ENCODE measurements at regions not wholly inside any gene's neighbourhood (a gene's known extent, or its start where the extent isn't known, plus 50 kb on each side); places are given as distances from the start of the nearest gene placed in this dataset.
"Not testable (repeated sequence)": the region's sequence is repeated elsewhere in the genome, so short reads cannot be mapped to it uniquely, and the experiment has no call there.

GRCh38 chr11:25252854-25253253 lies 756.0 kb downstream of the LUZP2 start:
- FAIRE-seq (no peak), DNase-seq (ENCODE audit: insufficient read length, low spot score) (no peak)
- no peak for TF ChIP-seq POLR2A (IDR thresholded peaks at IDR 0.05; ENCODE audit: low read depth, low read length)

- not testable (repeated sequence) for FAIRE-seq; DNase-seq (ENCODE audit: insufficient read length, low spot score)
Observed at GRCh38 chr11:25263861-25264260, 767.0 kb downstream of the LUZP2 start.

- TF ChIP-seq POLR2A (IDR thresholded peaks at IDR 0.05; ENCODE audit: low read depth, low read length), result no peak
- FAIRE-seq (no peak), DNase-seq (ENCODE audit: insufficient read length, low spot score) (no peak)
Observed at GRCh38 chr11:25271301-25271700, 774.4 kb downstream of the LUZP2 start.

GRCh38 chr11:25272214-25272613 lies 775.4 kb downstream of the LUZP2 start:
- DNase-seq (ENCODE audit: insufficient read length, low spot score) (no peak), FAIRE-seq (no peak)
- TF ChIP-seq POLR2A (IDR thresholded peaks at IDR 0.05; ENCODE audit: low read depth, low read length), result no peak

- DNase-seq (ENCODE audit: insufficient read length, low spot score), result not testable (repeated sequence)
Observed at GRCh38 chr11:25280821-25281220, 784.0 kb downstream of the LUZP2 start.

GRCh38 chr11:25293166-25293565 lies 796.3 kb downstream of the LUZP2 start:
- FAIRE-seq (no peak), DNase-seq (ENCODE audit: insufficient read length, low spot score) (no peak)
- TF ChIP-seq POLR2A (IDR thresholded peaks at IDR 0.05; ENCODE audit: low read depth, low read length), result no peak

More at GRCh38 chr11:25280821-25281220, 784.0 kb downstream of the LUZP2 start:
- not testable (repeated sequence) for FAIRE-seq

GRCh38 chr11:25298450-25298849 lies 801.6 kb downstream of the LUZP2 start:
- TF ChIP-seq POLR2A (IDR thresholded peaks at IDR 0.05; ENCODE audit: low read depth, low read length), result no peak
- DNase-seq (ENCODE audit: insufficient read length, low spot score) (no peak), FAIRE-seq (no peak)

GRCh38 chr11:25309818-25310217 lies 813.0 kb downstream of the LUZP2 start:
- DNase-seq (ENCODE audit: insufficient read length, low spot score), result no peak
- FAIRE-seq, result no peak
- no peak for TF ChIP-seq POLR2A (IDR thresholded peaks at IDR 0.05; ENCODE audit: low read depth, low read length)

- TF ChIP-seq POLR2A (IDR thresholded peaks at IDR 0.05; ENCODE audit: low read depth, low read length), result no peak
- DNase-seq (ENCODE audit: insufficient read length, low spot score) (no peak), FAIRE-seq (no peak)
Observed at GRCh38 chr11:25317216-25317615, 820.4 kb downstream of the LUZP2 start.

- no peak for TF ChIP-seq POLR2A (IDR thresholded peaks at IDR 0.05; ENCODE audit: low read depth, low read length)
- no peak for FAIRE-seq
- no peak for DNase-seq (ENCODE audit: insufficient read length, low spot score)
Observed at GRCh38 chr11:25319127-25319526, 822.3 kb downstream of the LUZP2 start.

- TF ChIP-seq POLR2A (IDR thresholded peaks at IDR 0.05; ENCODE audit: low read depth, low read length), result no peak
- no peak for FAIRE-seq
- no peak for DNase-seq (ENCODE audit: insufficient read length, low spot score)
Observed at GRCh38 chr11:25327656-25328055, 830.8 kb downstream of the LUZP2 start.

GRCh38 chr11:25339281-25339680 lies 842.4 kb downstream of the LUZP2 start:
- no peak for TF ChIP-seq POLR2A (IDR thresholded peaks at IDR 0.05; ENCODE audit: low read depth, low read length)

GRCh38 chr11:25349537-25349936 lies 852.7 kb downstream of the LUZP2 start:
- TF ChIP-seq POLR2A (IDR thresholded peaks at IDR 0.05; ENCODE audit: low read depth, low read length), result no peak
- FAIRE-seq, result no peak
- no peak for DNase-seq (ENCODE audit: insufficient read length, low spot score)

More at GRCh38 chr11:25339281-25339680, 842.4 kb downstream of the LUZP2 start:
- FAIRE-seq (no peak), DNase-seq (ENCODE audit: insufficient read length, low spot score) (no peak)

- FAIRE-seq (no peak), DNase-seq (ENCODE audit: insufficient read length, low spot score) (no peak)
- TF ChIP-seq POLR2A (IDR thresholded peaks at IDR 0.05; ENCODE audit: low read depth, low read length), result no peak
Observed at GRCh38 chr11:25350899-25351803, 854.3 kb downstream of the LUZP2 start.

GRCh38 chr11:25357133-25357532 lies 860.3 kb downstream of the LUZP2 start:
- TF ChIP-seq POLR2A (IDR thresholded peaks at IDR 0.05; ENCODE audit: low read depth, low read length), result no peak
- DNase-seq (ENCODE audit: insufficient read length, low spot score) (no peak), FAIRE-seq (no peak)

Data from H54 (cell line).